ENCODE measurements at regions not wholly inside any gene's neighbourhood (a gene's known extent, or its start where the extent isn't known, plus 50 kb on each side); places are given as distances from the start of the nearest gene placed in this dataset.

GRCh38 chr3:181629711-181630110 is 82.0 kb upstream of the SOX2 start:
- H3K4me3 ChIP-seq (ENCODE audit: control insufficient read depth, low read depth, low read length) = no peak overlapping the region
- DNase-seq (ENCODE audit: low read depth) = no peak
- TF ChIP-seq CTCF (conservative IDR thresholded peaks at IDR 0.05; ENCODE audit: control insufficient read depth, insufficient read depth, low read depth, low read length) = no peak

GRCh38 chr3:181629029-181629428 is 82.7 kb upstream of the SOX2 start:
- DNase-seq (ENCODE audit: low read depth) = peak; percentile 68
- no peak for TF ChIP-seq CTCF (conservative IDR thresholded peaks at IDR 0.05; ENCODE audit: control insufficient read depth, insufficient read depth, low read depth, low read length)
- no peak overlapping the region for H3K4me3 ChIP-seq (ENCODE audit: control insufficient read depth, low read depth, low read length)

GRCh38 chr3:181628384-181628783 is 83.3 kb upstream of the SOX2 start:
- TF ChIP-seq CTCF (conservative IDR thresholded peaks at IDR 0.05; ENCODE audit: control insufficient read depth, insufficient read depth, low read depth, low read length) = no peak
- H3K4me3 ChIP-seq (ENCODE audit: control insufficient read depth, low read depth, low read length) = no peak overlapping the region
- DNase-seq (ENCODE audit: low read depth) = no peak

- no peak for TF ChIP-seq CTCF (conservative IDR thresholded peaks at IDR 0.05; ENCODE audit: control insufficient read depth, insufficient read depth, low read depth, low read length)
- H3K4me3 ChIP-seq (ENCODE audit: control insufficient read depth, low read depth, low read length) = no peak overlapping the region
- DNase-seq (ENCODE audit: low read depth) = no peak
Observed at GRCh38 chr3:181626036-181626435, 85.7 kb upstream of the SOX2 start.

GRCh38 chr3:181623924-181624694 is 87.6 kb upstream of the SOX2 start:
- no peak overlapping the region for H3K4me3 ChIP-seq (ENCODE audit: control insufficient read depth, low read depth, low read length)
- no peak for TF ChIP-seq CTCF (conservative IDR thresholded peaks at IDR 0.05; ENCODE audit: control insufficient read depth, insufficient read depth, low read depth, low read length)
- peak; percentile 38 for DNase-seq (ENCODE audit: low read depth)

GRCh38 chr3:181622365-181622764 is 89.4 kb upstream of the SOX2 start:
- H3K4me3 ChIP-seq (ENCODE audit: control insufficient read depth, low read depth, low read length) = no peak overlapping the region
- TF ChIP-seq CTCF (conservative IDR thresholded peaks at IDR 0.05; ENCODE audit: control insufficient read depth, insufficient read depth, low read depth, low read length) = no peak
- peak; percentile 17 for DNase-seq (ENCODE audit: low read depth)

All from fibroblast of mammary gland (primary cell).